Kidney epithelial cell (primary cell): ENCODE measurements at regions not wholly inside any gene's neighbourhood (a gene's known extent, or its start where the extent isn't known, plus 50 kb on each side); places are given as distances from the start of the nearest gene placed in this dataset.

ENCODE experiments used
- DNase-seq: peaks from one replicate; pipeline ENCODE4 v3.0.0-alpha.2; 2010; ENCODE audit warnings: low read depth
- H3K27me3 ChIP-seq: 2 replicates; pipeline ENCODE4 v1.6.0; 2011; ENCODE audit warnings: low read length; ENCODE audit not compliant: control insufficient read depth, insufficient read depth
- H3K36me3 ChIP-seq: 2 replicates; pipeline ENCODE4 v1.5.1; 2011; ENCODE audit warnings: low read length; ENCODE audit not compliant: control insufficient read depth, insufficient read depth
- H3K4me3 ChIP-seq: 2 replicates; pipeline ENCODE4 v1.5.1; 2011; ENCODE audit warnings: low read depth, mild to moderate bottlenecking, control low read depth, low read length
- TF ChIP-seq, protein P1 (sequence below): IDR thresholded peaks from 2 replicates; pipeline ENCODE4 v1.5.1; 2011; ENCODE audit warnings: mild to moderate bottlenecking, moderate library complexity, low read length, control low read depth, inconsistent platforms; ENCODE audit not compliant: insufficient read depth, poor library complexity, severe bottlenecking

DNA sequence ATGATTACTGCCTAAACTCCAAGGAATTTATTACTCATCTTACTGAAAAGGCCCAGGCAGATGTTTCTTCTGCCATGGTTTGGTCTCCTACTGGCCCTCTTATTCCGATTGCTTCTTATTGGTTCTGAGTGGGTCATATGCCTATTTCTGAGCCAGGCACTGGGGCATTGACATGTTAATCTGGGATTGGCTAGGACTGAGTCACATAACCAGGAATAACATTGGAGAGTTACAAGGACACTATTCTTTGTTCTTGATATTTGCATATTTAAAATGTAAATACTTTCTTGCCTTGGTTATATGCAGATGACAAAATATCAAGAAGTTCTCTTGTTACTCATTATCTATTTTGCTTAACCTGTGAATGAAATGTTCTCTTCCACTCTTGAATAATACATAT is 534.4 kb upstream of the SLC39A10 start:
- DNase-seq: no peak
- no peak overlapping the region for H3K4me3 ChIP-seq
- TF ChIP-seq, protein P1, sequence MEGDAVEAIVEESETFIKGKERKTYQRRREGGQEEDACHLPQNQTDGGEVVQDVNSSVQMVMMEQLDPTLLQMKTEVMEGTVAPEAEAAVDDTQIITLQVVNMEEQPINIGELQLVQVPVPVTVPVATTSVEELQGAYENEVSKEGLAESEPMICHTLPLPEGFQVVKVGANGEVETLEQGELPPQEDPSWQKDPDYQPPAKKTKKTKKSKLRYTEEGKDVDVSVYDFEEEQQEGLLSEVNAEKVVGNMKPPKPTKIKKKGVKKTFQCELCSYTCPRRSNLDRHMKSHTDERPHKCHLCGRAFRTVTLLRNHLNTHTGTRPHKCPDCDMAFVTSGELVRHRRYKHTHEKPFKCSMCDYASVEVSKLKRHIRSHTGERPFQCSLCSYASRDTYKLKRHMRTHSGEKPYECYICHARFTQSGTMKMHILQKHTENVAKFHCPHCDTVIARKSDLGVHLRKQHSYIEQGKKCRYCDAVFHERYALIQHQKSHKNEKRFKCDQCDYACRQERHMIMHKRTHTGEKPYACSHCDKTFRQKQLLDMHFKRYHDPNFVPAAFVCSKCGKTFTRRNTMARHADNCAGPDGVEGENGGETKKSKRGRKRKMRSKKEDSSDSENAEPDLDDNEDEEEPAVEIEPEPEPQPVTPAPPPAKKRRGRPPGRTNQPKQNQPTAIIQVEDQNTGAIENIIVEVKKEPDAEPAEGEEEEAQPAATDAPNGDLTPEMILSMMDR: no peak

DNA sequence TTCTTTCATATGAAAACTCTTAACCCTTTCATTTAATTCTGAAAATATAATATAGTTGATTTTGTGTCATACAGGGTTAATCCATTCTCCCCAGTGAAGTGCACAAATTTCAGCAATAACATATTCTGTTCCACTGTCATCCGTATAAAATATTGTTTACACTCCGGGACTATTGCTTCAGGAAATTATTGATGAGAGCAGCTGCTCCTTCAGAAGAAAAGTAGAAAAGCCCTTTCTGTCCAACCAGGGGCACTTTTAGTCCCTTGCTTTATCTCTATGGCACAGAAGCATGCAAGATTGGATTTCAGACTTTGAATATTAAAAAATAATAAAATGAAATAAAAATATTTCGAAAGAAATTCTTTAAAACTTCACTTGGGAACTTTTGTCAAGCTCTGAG is 535.7 kb upstream of the SLC39A10 start:
- Histone ChIP-seq H3K36me3 (no peaks in the 10 kb centered on the region), H3K4me3 (no peak overlapping the region), H3K27me3 (no peaks in the 10 kb centered on the region)
- TF ChIP-seq, protein P1: no peak
- DNase-seq: no peak

More for the DNA sequence above, 534.4 kb upstream of the SLC39A10 start:
- H3K27me3 ChIP-seq: no peaks in the 10 kb centered on the region
- no peaks in the 10 kb centered on the region for H3K36me3 ChIP-seq

GRCh38 chr2:195119231-195119630 is 537.8 kb upstream of the SLC39A10 start:
- H3K4me3 ChIP-seq: no peak overlapping the region
- no peak for DNase-seq
- TF ChIP-seq, protein P1: no peak
- H3K36me3 ChIP-seq: no peaks in the 10 kb centered on the region
- H3K27me3 ChIP-seq: no peaks in the 10 kb centered on the region

DNA sequence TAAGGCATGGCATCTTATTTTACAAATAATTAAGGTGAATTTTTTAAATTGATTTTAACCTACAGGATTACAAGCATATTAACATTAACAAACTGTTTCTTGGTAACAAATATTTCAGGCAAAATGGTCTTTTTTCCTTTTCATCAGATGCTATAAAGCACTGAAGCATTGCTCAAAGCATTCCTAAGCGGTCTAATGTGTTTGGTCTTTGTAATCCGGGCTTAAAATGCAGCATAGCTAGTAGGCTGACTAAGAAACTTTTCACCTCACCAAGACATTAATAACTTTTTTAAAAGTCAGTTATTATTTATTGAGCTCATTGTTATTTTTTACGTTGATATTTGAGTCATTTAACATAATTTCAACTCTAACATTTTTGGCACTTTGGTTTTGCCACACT is 538.8 kb upstream of the SLC39A10 start:
- TF ChIP-seq, protein P1: no peak
- Histone ChIP-seq H3K27me3 (no peaks in the 10 kb centered on the region), H3K4me3 (no peak overlapping the region), H3K36me3 (no peaks in the 10 kb centered on the region)
- no peak for DNase-seq

GRCh38 chr2:195117011-195117410 is 540.0 kb upstream of the SLC39A10 start:
- TF ChIP-seq, protein P1: no peak
- no peak for DNase-seq
- Histone ChIP-seq H3K36me3 (no peaks in the 10 kb centered on the region), H3K4me3 (no peak overlapping the region), H3K27me3 (no peaks in the 10 kb centered on the region)

- H3K36me3 ChIP-seq: no peaks in the 10 kb centered on the region
- TF ChIP-seq, protein P1: no peak
- H3K4me3 ChIP-seq: no peak overlapping the region
- no peaks in the 10 kb centered on the region for H3K27me3 ChIP-seq
- DNase-seq: no peak
Measured at GRCh38 chr2:195115738-195116137, 541.3 kb upstream of the SLC39A10 start.
